H1 (cell line): ENCODE measurements at regions not wholly inside any gene's neighbourhood (a gene's known extent, or its start where the extent isn't known, plus 50 kb on each side); places are given as distances from the start of the nearest gene placed in this dataset.

Experiments
- CTCF ChIA-PET: fragments of 300-600 bp; sonication (Branson Sonifier 250); formaldehyde crosslinking; loops from one replicate; lab custom pipeline; 2021; ENCODE audit not compliant: partially characterized antibody; lab: Charles Lee
- POLR2A ChIA-PET: fragments of 300-600 bp; sonication (Branson Sonifier 250); formaldehyde crosslinking; loops from one replicate; lab custom pipeline; 2021; ENCODE audit warnings: inconsistent platforms; ENCODE audit not compliant: partially characterized antibody; lab: Charles Lee
- DNase-seq, 2 experiments: peaks; one replicate each; pipeline versions ENCODE4 v3.0.0 to v3.0.0-alpha.2; 2010 to 2022; ENCODE audit warnings: low spot score in 2 of 2, low read depth in 1 of 2, mixed read lengths in 1 of 2
- FAIRE-seq: peaks from 2 replicates; lab custom pipeline; 2011; peaks lifted over from hg19 to GRCh38; lab: Jason Lieb, UNC
- H2AFZ ChIP-seq: 2 replicates; pipeline ENCODE4 v1.8.1; 2012; ENCODE audit warnings: low read length, inconsistent platforms
- H2AK5ac ChIP-seq: 2 replicates; pipeline ENCODE4 v1.6.1; 2013; ENCODE audit warnings: low read depth, low read length
- H2BK120ac ChIP-seq: replicated peaks from 2 replicates; pipeline ENCODE3; 2013; ENCODE audit warnings: low read depth, low read length, inconsistent platforms
- H2BK12ac ChIP-seq: 2 replicates; pipeline ENCODE4 v1.6.1; 2013; ENCODE audit warnings: low read depth, low read length
- H2BK15ac ChIP-seq: 2 replicates; pipeline ENCODE4 v1.6.1; 2013; ENCODE audit warnings: low read length
- H2BK20ac ChIP-seq: 2 replicates; pipeline ENCODE4 v1.6.1; 2013; ENCODE audit warnings: low read length
- H2BK5ac ChIP-seq: 2 replicates; pipeline ENCODE4 v1.6.1; 2013; ENCODE audit warnings: low read depth, low read length
- H3K14ac ChIP-seq: 2 replicates; pipeline ENCODE4 v1.6.1; 2013; ENCODE audit warnings: inconsistent platforms; ENCODE audit not compliant: insufficient read length
- H3K18ac ChIP-seq: 2 replicates; pipeline ENCODE4 v1.6.1; 2013; ENCODE audit warnings: low read length; ENCODE audit errors: extremely low read depth
- H3K23ac ChIP-seq: 2 replicates; pipeline ENCODE4 v1.6.1; 2013; ENCODE audit warnings: inconsistent platforms; ENCODE audit not compliant: insufficient read length
- H3K23me2 ChIP-seq: 2 replicates; pipeline ENCODE4 v1.6.1; 2013; ENCODE audit warnings: low read depth, low read length
- H3K27ac ChIP-seq: 2 replicates; pipeline ENCODE4 v1.6.1; 2011; ENCODE audit warnings: low read depth, low read length, inconsistent platforms
- H3K27me3 ChIP-seq, 4 experiments: replicated peaks in 1 of 4; 1 replicate in 1 of 4; 2 replicates in 3 of 4; pipeline versions ENCODE4 v1.6.1 to v1.8.1; 2011 to 2013; ENCODE audit warnings: low read length in 3 of 4, mild to moderate bottlenecking in 3 of 4, inconsistent platforms in 2 of 4, mixed read lengths in 2 of 4, moderate library complexity in 1 of 4; ENCODE audit not compliant: control insufficient read depth in 3 of 4, insufficient read depth in 3 of 4; ENCODE audit errors: extremely low read depth in 1 of 4
- H3K36me3 ChIP-seq, 4 experiments: 2 replicates each; pipeline versions ENCODE4 v1.6.1 to v1.8.1; 2011 to 2013; ENCODE audit warnings: mild to moderate bottlenecking in 4 of 4, low read length in 3 of 4, moderate library complexity in 2 of 4, control low read depth in 1 of 4, inconsistent platforms in 1 of 4; ENCODE audit not compliant: insufficient read depth in 4 of 4, control insufficient read depth in 2 of 4
- H3K4ac ChIP-seq: replicated peaks from 2 replicates; pipeline ENCODE3; 2013; ENCODE audit warnings: low read length, low read depth, mixed read lengths, inconsistent platforms; ENCODE audit not compliant: insufficient read length
- H3K4me1 ChIP-seq, 4 experiments: replicated peaks in 1 of 4; 1 replicate in 1 of 4; 2 replicates in 3 of 4; pipeline versions ENCODE4 v1.6.1 to v1.8.1; 2011 to 2013; ENCODE audit warnings: low read length in 3 of 4, inconsistent platforms in 2 of 4, mixed read lengths in 1 of 4; ENCODE audit not compliant: insufficient read depth in 4 of 4, control insufficient read depth in 3 of 4
- H3K4me2 ChIP-seq, 2 experiments: 2 replicates each; pipeline versions ENCODE4 v1.6.1 to v1.8.1; 2011 to 2013; ENCODE audit warnings: low read depth in 2 of 2, low read length in 2 of 2, control low read depth in 1 of 2, inconsistent platforms in 1 of 2, mild to moderate bottlenecking in 1 of 2; ENCODE audit not compliant: insufficient read depth in 1 of 2
- H3K4me3 ChIP-seq, 4 experiments: fragments of 200-600, 300-600 bp in 1 of 4; sonication (generic), shearing (Covaris generic), sonication (Bioruptor Twin) in 1 of 4; 2 replicates each; pipeline versions ENCODE4 v1.5.1 to v1.8.1; 2011 to 2016; ENCODE audit warnings: low read length in 4 of 4, low read depth in 3 of 4, control low read depth in 2 of 4, inconsistent platforms in 2 of 4, mild to moderate bottlenecking in 2 of 4, mixed read lengths in 1 of 4, moderate library complexity in 1 of 4; ENCODE audit not compliant: insufficient read depth in 2 of 4; ENCODE audit errors: extremely low read depth in 1 of 4
- H3K56ac ChIP-seq: replicated peaks from 2 replicates; pipeline ENCODE3; 2013; ENCODE audit warnings: low read depth, mild to moderate bottlenecking, mixed read lengths, low read length, inconsistent platforms; ENCODE audit not compliant: insufficient read length
- H3K79me1 ChIP-seq: 2 replicates; pipeline ENCODE4 v1.6.1; 2013; ENCODE audit warnings: low read depth, low read length, control low read depth
- H3K79me2 ChIP-seq, 2 experiments: 2 replicates each; pipeline versions ENCODE4 v1.6.1 to v1.8.1; 2012 to 2013; ENCODE audit warnings: low read length in 2 of 2, mild to moderate bottlenecking in 2 of 2, inconsistent platforms in 1 of 2; ENCODE audit not compliant: insufficient read depth in 2 of 2, control insufficient read depth in 1 of 2
- H3K9ac ChIP-seq, 4 experiments: replicated peaks in 1 of 4; 1 replicate in 1 of 4; 2 replicates in 3 of 4; pipeline versions ENCODE4 v1.6.1 to v1.8.1; 2011 to 2013; ENCODE audit warnings: low read depth in 3 of 4, low read length in 3 of 4, control low read depth in 2 of 4, mild to moderate bottlenecking in 2 of 4, moderate library complexity in 2 of 4, inconsistent platforms in 1 of 4; ENCODE audit errors: extremely low read depth in 1 of 4
- H3K9me3 ChIP-seq, 2 experiments: 2 replicates each; pipeline versions ENCODE4 v1.6.1 to v1.8.1; 2012 to 2013; ENCODE audit warnings: mild to moderate bottlenecking in 2 of 2, moderate library complexity in 2 of 2, control low read depth in 1 of 2, inconsistent platforms in 1 of 2, low read depth in 1 of 2, low read length in 1 of 2, mixed read lengths in 1 of 2; ENCODE audit not compliant: insufficient read depth in 2 of 2
- H4K20me1 ChIP-seq, 2 experiments: replicated peaks in 1 of 2; 2 replicates each; pipeline versions ENCODE3 to v1.8.1; 2011 to 2013; ENCODE audit warnings: inconsistent platforms in 2 of 2, low read length in 2 of 2, mild to moderate bottlenecking in 1 of 2; ENCODE audit not compliant: insufficient read depth in 2 of 2, control insufficient read depth in 1 of 2
- H4K5ac ChIP-seq: 2 replicates; pipeline ENCODE4 v1.6.1; 2013; ENCODE audit warnings: low read length, low read depth, mixed read lengths, inconsistent platforms; ENCODE audit not compliant: insufficient read length
- H4K8ac ChIP-seq: 2 replicates; pipeline ENCODE4 v1.8.0; 2013; ENCODE audit warnings: mild to moderate bottlenecking, moderate library complexity, low read length, inconsistent platforms; ENCODE audit not compliant: insufficient read depth; ENCODE audit errors: extremely low read depth
- H4K91ac ChIP-seq: replicated peaks from 2 replicates; pipeline ENCODE3; 2013; ENCODE audit warnings: low read length, mixed read lengths, inconsistent platforms; ENCODE audit not compliant: insufficient read length
- BCL11A ChIP-seq, 2 experiments: IDR thresholded peaks; one replicate each; pipeline ENCODE4 v1.6.1; 2011; ENCODE audit warnings: low read depth in 2 of 2, low read length in 2 of 2, mild to moderate bottlenecking in 2 of 2
- CBX5 ChIP-seq: fragments of 300-800, 300-1000 bp; sonication (generic); IDR thresholded peaks from 2 replicates; pipeline ENCODE4 v1.7.1; 2016; ENCODE audit warnings: antibody characterized with exemption, low read length, low read depth
- CEBPB ChIP-seq: IDR thresholded peaks from 2 replicates; pipeline ENCODE4 v1.6.1; 2012; ENCODE audit warnings: low read depth, low read length
- CHD1 ChIP-seq: IDR thresholded peaks from 2 replicates; pipeline ENCODE4 v1.6.1; 2012; ENCODE audit warnings: low read depth, low read length, improper control_type of control experiment
- CHD2 ChIP-seq: IDR thresholded peaks from 2 replicates; pipeline ENCODE4 v1.6.1; 2012; ENCODE audit warnings: low read length, improper control_type of control experiment
- EGR1 ChIP-seq: IDR thresholded peaks from 2 replicates; pipeline ENCODE4 v1.6.1; 2011; ENCODE audit warnings: low read depth, low read length, borderline replicate concordance
- HDAC2 ChIP-seq, 2 experiments: fragments of 300-600 bp in 1 of 2; sonication (generic) in 1 of 2; IDR thresholded peaks; 2 replicates each; pipeline ENCODE4 v1.6.1; 2011 to 2012; ENCODE audit warnings: low read depth in 2 of 2, low read length in 2 of 2, mild to moderate bottlenecking in 2 of 2, moderate library complexity in 2 of 2, borderline replicate concordance in 1 of 2, inconsistent platforms in 1 of 2
- JUND ChIP-seq: IDR thresholded peaks from 2 replicates; pipeline ENCODE4 v1.6.1; 2011; ENCODE audit warnings: mild to moderate bottlenecking, improper control_type of control experiment, low read length
- KDM1A ChIP-seq: fragments of 200-600, 300-600 bp; sonication (generic); IDR thresholded peaks from 2 replicates; pipeline ENCODE4 v1.7.1; 2016; ENCODE audit warnings: mild to moderate bottlenecking, low read length, borderline replicate concordance
- PHF8 ChIP-seq: fragments of 200-600 bp; sonication (generic); conservative IDR thresholded peaks from 2 replicates; pipeline ENCODE4 v1.7.1; 2012; ENCODE audit warnings: low read depth, mild to moderate bottlenecking, inconsistent platforms, low read length, moderate library complexity
- SUZ12 ChIP-seq: fragments of 200-600 bp; sonication (generic); IDR thresholded peaks from 2 replicates; pipeline ENCODE4 v1.6.1; 2012; ENCODE audit warnings: mild to moderate bottlenecking, inconsistent platforms, low read length, moderate library complexity, mixed read lengths
- TCF12 ChIP-seq: IDR thresholded peaks from 2 replicates; pipeline ENCODE4 v1.6.1; 2011; ENCODE audit warnings: low read depth, mild to moderate bottlenecking, low read length
- WGBS, 2 experiments: shearing (Covaris generic) in 1 of 2; methylation state at CpG; one replicate each; pipeline versions ENCODE4 v1.1.6 to v1.1.7; 2013 to 2015; ENCODE audit warnings: low lambda C conversion rate in 2 of 2, mixed read lengths in 2 of 2, inconsistent platforms in 1 of 2, low coverage in 1 of 2, missing lambda C conversion rate in 1 of 2; ENCODE audit not compliant: insufficient replicate concordance in 2 of 2, insufficient coverage in 1 of 2, insufficient read length in 1 of 2; ENCODE audit errors: extremely low coverage in 1 of 2, missing lambda C conversion rate in 1 of 2; 5-methylcytosine and 5-hydroxymethylcytosine counted together
- TF ChIP-seq, protein P1 (sequence below): IDR thresholded peaks from 2 replicates; pipeline ENCODE4 v1.6.1; 2012; ENCODE audit warnings: inconsistent platforms

DNA sequence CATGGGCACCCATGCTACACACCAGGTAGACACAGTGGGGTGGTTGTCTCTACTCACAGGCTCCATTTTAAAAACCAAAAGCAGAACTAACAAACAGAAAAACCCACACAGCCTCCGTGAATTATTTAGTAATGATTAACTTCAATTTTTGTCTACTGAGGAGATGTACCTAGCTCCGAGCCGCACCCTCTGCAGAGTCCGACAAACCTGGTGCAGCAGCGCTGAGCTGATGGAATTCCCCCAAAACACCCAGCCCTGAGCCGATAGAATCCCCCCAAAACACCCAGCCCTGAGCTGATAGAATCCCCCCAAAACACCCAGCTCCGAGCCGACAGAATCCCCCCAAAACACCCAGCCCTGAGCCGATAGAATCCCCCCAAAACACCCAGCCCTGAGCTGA, 927.0 kb downstream of the BRD1 start:
- no peaks in the 10 kb centered on the region for H4K20me1 ChIP-seq
- no peak overlapping the region for H3K9ac ChIP-seq
- no peaks in the 10 kb centered on the region for H3K36me3 ChIP-seq
- TF ChIP-seq, protein P1, sequence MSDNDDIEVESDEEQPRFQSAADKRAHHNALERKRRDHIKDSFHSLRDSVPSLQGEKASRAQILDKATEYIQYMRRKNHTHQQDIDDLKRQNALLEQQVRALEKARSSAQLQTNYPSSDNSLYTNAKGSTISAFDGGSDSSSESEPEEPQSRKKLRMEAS = no peak
- TF ChIP-seq JUND (no peak), SUZ12 (no peak), PHF8 (no peak), CEBPB (no peak), EGR1 (no peak), BCL11A (IDR thresholded peaks at IDR 0.05; ENCODE audit: low read depth in 2 of 2, low read length in 2 of 2) (no peak), CBX5 (no peak), TCF12 (no peak), CHD2 (no peak), KDM1A (no peak), CHD1 (no peak), HDAC2 (IDR thresholded peaks at IDR 0.05; ENCODE audit: borderline replicate concordance in 1 of 2, low read depth in 2 of 2, low read length in 2 of 2) (no peak)
- TF ChIP-seq, all 59 proteins: peak for 0
- no peak overlapping the region for H2BK20ac ChIP-seq
- no peak overlapping the region for H3K14ac ChIP-seq
- no peak overlapping the region for H2AFZ ChIP-seq
- H3K18ac ChIP-seq = no peak overlapping the region; the same call in 1 of the 2 replicates
- H3K9me3 ChIP-seq = no peaks in the 10 kb centered on the region
- no peak overlapping the region for H4K91ac ChIP-seq
- no peaks in the 10 kb centered on the region for H3K79me1 ChIP-seq
- H3K4me2 ChIP-seq = no peak overlapping the region
- H4K8ac ChIP-seq = no peak overlapping the region
- H2BK5ac ChIP-seq = no peak overlapping the region
- no peaks in the 10 kb centered on the region for H3K79me2 ChIP-seq
- H3K23me2 ChIP-seq = no peaks in the 10 kb centered on the region
- ChIA-PET CTCF (interaction anchor here (0.6 to 1.4 kb wide), 4 partner anchors 14 to 779 kb away, joined by 3 to 4 read pairs (median 4); no protein-coding TSS in a partner anchor), POLR2A (interaction anchor here (0.7 kb wide), 1 partner anchor 23 kb away, joined by 4 read pairs; no protein-coding TSS in a partner anchor)
- no peak overlapping the region for H3K27ac ChIP-seq
- H2BK15ac ChIP-seq = no peak overlapping the region
- H4K5ac ChIP-seq = no peak overlapping the region
- no peak overlapping the region for H3K23ac ChIP-seq
- FAIRE-seq = no peak
- 92% methylated on average over 6 of the region's 9 CpGs; no CpG with 5 or more reads in 1 of the 2 experiments for WGBS, 2 experiments
- H3K4ac ChIP-seq = no peak overlapping the region
- H3K4me3 ChIP-seq = no peak overlapping the region
- H3K56ac ChIP-seq = no peak overlapping the region
- no peaks in the 10 kb centered on the region for H3K4me1 ChIP-seq
- H2AK5ac ChIP-seq = no peak overlapping the region
- no peak overlapping the region for H2BK12ac ChIP-seq
- H3K27me3 ChIP-seq = no peaks in the 10 kb centered on the region; a peak in 3 of 7 replicates
- DNase-seq = no peak
- no peak overlapping the region for H2BK120ac ChIP-seq
